Hepatocyte (in vitro differentiated cells): ENCODE measurements at regions not wholly inside any gene's neighbourhood (a gene's known extent, or its start where the extent isn't known, plus 50 kb on each side); places are given as distances from the start of the nearest gene placed in this dataset.

Experiments used
- DNase-seq: peaks from one replicate; pipeline ENCODE4 v3.0.0-alpha.2; 2016; ENCODE audit warnings: low spot score
- H2AFZ ChIP-seq: fragments of 200-600 bp; sonication (generic); 2 replicates; pipeline ENCODE4 v1.6.0; 2016; ENCODE audit warnings: antibody characterized with exemption, mild to moderate bottlenecking
- H3K27ac ChIP-seq: fragments of 200-600 bp; sonication (generic); 2 replicates; pipeline ENCODE4 v1.5.1; 2016; ENCODE audit warnings: mild to moderate bottlenecking
- H3K27me3 ChIP-seq: fragments of 200-600 bp; sonication (generic); 2 replicates; pipeline ENCODE4 v1.6.1; 2016
- H3K36me3 ChIP-seq: fragments of 200-600 bp; sonication (generic); replicated peaks from 2 replicates; pipeline ENCODE4 v1.5.1; 2016; ENCODE audit warnings: low read depth; ENCODE audit not compliant: insufficient read depth
- H3K4me1 ChIP-seq: fragments of 200-600 bp; sonication (generic); 2 replicates; pipeline ENCODE4 v1.5.1; 2016; ENCODE audit warnings: mild to moderate bottlenecking, moderate library complexity; ENCODE audit not compliant: insufficient read depth
- H3K4me2 ChIP-seq: fragments of 200-600 bp; sonication (generic); 2 replicates; pipeline ENCODE4 v1.6.0; 2016
- H3K4me3 ChIP-seq: fragments of 200-600 bp; sonication (generic); 2 replicates; pipeline ENCODE4 v1.5.1; 2016; ENCODE audit warnings: mild to moderate bottlenecking
- H3K79me2 ChIP-seq: fragments of 200-600 bp; sonication (generic); 2 replicates; pipeline ENCODE4 v1.6.0; 2017; ENCODE audit warnings: mild to moderate bottlenecking
- H3K9me2 ChIP-seq: fragments of 200-600 bp; sonication (generic); replicated peaks from 2 replicates; pipeline ENCODE4 v1.6.0; 2017; ENCODE audit warnings: mild to moderate bottlenecking; ENCODE audit not compliant: insufficient read depth
- H3K9me3 ChIP-seq: fragments of 200-600 bp; sonication (generic); 2 replicates; pipeline ENCODE4 v1.5.1; 2016; ENCODE audit warnings: low read depth, mild to moderate bottlenecking
- H4K20me1 ChIP-seq: fragments of 200-600 bp; sonication (generic); 2 replicates; pipeline ENCODE4 v1.6.0; 2016; ENCODE audit warnings: mild to moderate bottlenecking; ENCODE audit not compliant: insufficient read depth, poor library complexity, severe bottlenecking
- CTCF ChIP-seq: fragments of 200-600 bp; sonication (generic); IDR thresholded peaks from 2 replicates; pipeline ENCODE4 v1.5.1; 2016; ENCODE audit warnings: antibody characterized with exemption, mild to moderate bottlenecking; ENCODE audit not compliant: poor library complexity
- EZH2 ChIP-seq: fragments of 200-600 bp; sonication (generic); IDR thresholded peaks from 2 replicates; pipeline ENCODE4 v1.6.1; 2016; ENCODE audit warnings: antibody characterized with exemption, mild to moderate bottlenecking, borderline replicate concordance
- EZH2phosphoT487 ChIP-seq: fragments of 200-600 bp; sonication (generic); IDR thresholded peaks from one replicate; pipeline ENCODE4 v1.6.1; 2018; ENCODE audit warnings: antibody characterized with exemption, mild to moderate bottlenecking, low read depth, moderate library complexity; ENCODE audit not compliant: unreplicated experiment, severe bottlenecking
- WGBS: methylation state at CpG from one replicate; pipeline ENCODE4 v1.1.6; 2016; ENCODE audit warnings: low lambda C conversion rate; ENCODE audit errors: missing lambda C conversion rate; 5-methylcytosine and 5-hydroxymethylcytosine counted together

- Histone ChIP-seq H3K9me2 (no peaks in the 10 kb centered on the region), H3K27me3 (no peaks in the 10 kb centered on the region), H3K36me3 (no peaks in the 10 kb centered on the region), H3K4me1 (no peaks in the 10 kb centered on the region), H3K27ac (no peak overlapping the region), H2AFZ (no peak overlapping the region), H4K20me1 (no peaks in the 10 kb centered on the region), H3K4me3 (no peak overlapping the region), H3K9me3 (no peaks in the 10 kb centered on the region), H3K4me2 (no peak overlapping the region), H3K79me2 (no peaks in the 10 kb centered on the region)
- DNase-seq = no peak
- 67% methylated on average over 4 of the region's 4 CpGs for WGBS
- TF ChIP-seq EZH2phosphoT487 (no peak), EZH2 (no peak), CTCF (no peak)
These were observed 337.9 kb upstream of the NOVA1 start for GRCh38 chr14:26935733-26936132.

- no peak for DNase-seq
- WGBS = 63% methylated on average over 1 of the region's 1 CpG
- no peaks in the 10 kb centered on the region for H3K79me2 ChIP-seq
- no peaks in the 10 kb centered on the region for H3K27me3 ChIP-seq
- H3K4me3 ChIP-seq = no peak overlapping the region
- H3K27ac ChIP-seq = no peak overlapping the region
- H3K36me3 ChIP-seq = no peaks in the 10 kb centered on the region
- H3K9me2 ChIP-seq = no peaks in the 10 kb centered on the region
- TF ChIP-seq EZH2 (no peak), CTCF (no peak), EZH2phosphoT487 (no peak)
- H4K20me1 ChIP-seq = no peaks in the 10 kb centered on the region
- no peaks in the 10 kb centered on the region for H3K4me1 ChIP-seq
- H3K9me3 ChIP-seq = no peaks in the 10 kb centered on the region
- no peak overlapping the region for H3K4me2 ChIP-seq
- no peak overlapping the region for H2AFZ ChIP-seq
These were observed 340.2 kb upstream of the NOVA1 start for GRCh38 chr14:26938054-26938453.

GRCh38 chr14:26939755-26940154 is 341.9 kb upstream of the NOVA1 start:
- no peak overlapping the region for H3K4me3 ChIP-seq
- H3K4me2 ChIP-seq = no peak overlapping the region
- 95% methylated on average over 2 of the region's 2 CpGs for WGBS
- TF ChIP-seq EZH2phosphoT487 = no peak
- TF ChIP-seq CTCF = no peak
- TF ChIP-seq EZH2 = no peak
- no peak overlapping the region for H3K27ac ChIP-seq
- no peak overlapping the region for H2AFZ ChIP-seq
- DNase-seq = no peak
- H3K79me2 ChIP-seq = no peaks in the 10 kb centered on the region
- H3K4me1 ChIP-seq = no peaks in the 10 kb centered on the region
- no peaks in the 10 kb centered on the region for H3K27me3 ChIP-seq
- no peaks in the 10 kb centered on the region for H3K9me2 ChIP-seq
- no peaks in the 10 kb centered on the region for H4K20me1 ChIP-seq
- H3K36me3 ChIP-seq = no peaks in the 10 kb centered on the region
- no peaks in the 10 kb centered on the region for H3K9me3 ChIP-seq

- no peaks in the 10 kb centered on the region for H3K9me3 ChIP-seq
- TF ChIP-seq EZH2 = no peak
- no peak for TF ChIP-seq CTCF
- no peak for TF ChIP-seq EZH2phosphoT487
These were observed 343.7 kb upstream of the NOVA1 start for GRCh38 chr14:26941521-26941920.

More at GRCh38 chr14:26941521-26941920, 343.7 kb upstream of the NOVA1 start:
- Histone ChIP-seq H3K36me3 (no peaks in the 10 kb centered on the region), H3K9me2 (no peaks in the 10 kb centered on the region), H2AFZ (no peak overlapping the region), H3K4me1 (no peaks in the 10 kb centered on the region), H3K27me3 (no peaks in the 10 kb centered on the region), H4K20me1 (no peaks in the 10 kb centered on the region), H3K27ac (no peak overlapping the region), H3K79me2 (no peaks in the 10 kb centered on the region), H3K4me3 (no peak overlapping the region), H3K4me2 (no peak overlapping the region)
- no peak for DNase-seq
- WGBS = 83% methylated on average over 2 of the region's 2 CpGs
